Stomach (tissue), 4 donors: ENCODE measurements at regions not wholly inside any gene's neighbourhood (a gene's known extent, or its start where the extent isn't known, plus 50 kb on each side); places are given as distances from the start of the nearest gene placed in this dataset.

ENCODE experiments used
- EP300 ChIP-seq: sonication (generic); formaldehyde crosslinking; IDR thresholded peaks from one replicate; pipeline ENCODE4 v1.6.1; 2017; ENCODE audit warnings: antibody characterized with exemption
- POLR2A ChIP-seq, 4 donors: fragments of 450-650 bp; IDR thresholded peaks; one replicate each; pipeline ENCODE4 v1.6.1; 2016; ENCODE audit warnings: antibody characterized with exemption in 4 of 4, control low read depth in 2 of 4, mild to moderate bottlenecking in 1 of 4, moderate library complexity in 1 of 4
- POLR2AphosphoS5 ChIP-seq, 3 donors: sonication (generic); formaldehyde crosslinking; IDR thresholded peaks; one replicate each; pipeline ENCODE4 v1.6.1; 2016; ENCODE audit warnings: antibody characterized with exemption in 3 of 3
- TF ChIP-seq, protein P1 (sequence below), 7 experiments: fragments of 450-650 bp in 4 of 7; fragments of 200-600 bp in 3 of 7; sonication (generic) in 3 of 7; IDR thresholded peaks; one replicate each; pipeline ENCODE4 v1.5.1; 2016 to 2019; ENCODE audit warnings: antibody characterized with exemption in 7 of 7, control low read depth in 2 of 7, mild to moderate bottlenecking in 1 of 7

DNA sequence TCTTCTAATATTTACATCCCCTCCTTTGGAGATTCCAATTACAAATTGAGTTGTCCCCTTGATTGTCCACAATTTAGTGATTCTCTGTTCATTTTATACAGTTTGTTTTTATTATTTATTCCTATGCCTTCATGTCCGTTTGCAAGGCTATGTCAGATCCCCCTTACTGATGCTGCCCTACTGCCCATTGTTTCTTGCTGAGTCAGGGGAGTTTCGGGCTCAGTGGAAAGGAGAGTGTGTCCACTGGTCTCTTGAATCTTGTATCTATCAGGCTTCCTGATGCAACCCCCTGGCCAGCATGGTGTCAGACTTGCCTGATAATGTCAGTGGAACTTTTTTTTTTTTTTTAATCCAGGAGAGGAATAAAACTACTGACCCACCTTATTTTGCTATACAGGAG is 384.4 kb downstream of the CDC14C start:
- TF ChIP-seq, protein P1, sequence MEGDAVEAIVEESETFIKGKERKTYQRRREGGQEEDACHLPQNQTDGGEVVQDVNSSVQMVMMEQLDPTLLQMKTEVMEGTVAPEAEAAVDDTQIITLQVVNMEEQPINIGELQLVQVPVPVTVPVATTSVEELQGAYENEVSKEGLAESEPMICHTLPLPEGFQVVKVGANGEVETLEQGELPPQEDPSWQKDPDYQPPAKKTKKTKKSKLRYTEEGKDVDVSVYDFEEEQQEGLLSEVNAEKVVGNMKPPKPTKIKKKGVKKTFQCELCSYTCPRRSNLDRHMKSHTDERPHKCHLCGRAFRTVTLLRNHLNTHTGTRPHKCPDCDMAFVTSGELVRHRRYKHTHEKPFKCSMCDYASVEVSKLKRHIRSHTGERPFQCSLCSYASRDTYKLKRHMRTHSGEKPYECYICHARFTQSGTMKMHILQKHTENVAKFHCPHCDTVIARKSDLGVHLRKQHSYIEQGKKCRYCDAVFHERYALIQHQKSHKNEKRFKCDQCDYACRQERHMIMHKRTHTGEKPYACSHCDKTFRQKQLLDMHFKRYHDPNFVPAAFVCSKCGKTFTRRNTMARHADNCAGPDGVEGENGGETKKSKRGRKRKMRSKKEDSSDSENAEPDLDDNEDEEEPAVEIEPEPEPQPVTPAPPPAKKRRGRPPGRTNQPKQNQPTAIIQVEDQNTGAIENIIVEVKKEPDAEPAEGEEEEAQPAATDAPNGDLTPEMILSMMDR (IDR thresholded peaks at IDR 0.05) = no peak
- TF ChIP-seq POLR2A (IDR thresholded peaks at IDR 0.05) (no peak), POLR2AphosphoS5 (IDR thresholded peaks at IDR 0.05) (no peak), EP300 (no peak)
